Kidney (tissue), 13 donors: ENCODE measurements at regions not wholly inside any gene's neighbourhood (a gene's known extent, or its start where the extent isn't known, plus 50 kb on each side); places are given as distances from the start of the nearest gene placed in this dataset.

ENCODE experiments used
- DNase-seq, 5 donors: peaks; one replicate each; pipeline ENCODE4 v3.0.0-alpha.2; 2013 to 2020
- FAIRE-seq: peaks from 2 replicates; lab custom pipeline; 2012; peaks lifted over from hg19 to GRCh38; lab: Jason Lieb, UNC
- H3K27ac ChIP-seq, 2 donors: one replicate each; pipeline ENCODE4 v1.7.0; 2013; ENCODE audit warnings: low read depth in 2 of 2, low read length in 2 of 2, inconsistent platforms in 1 of 2
- H3K27me3 ChIP-seq: one replicate; pipeline ENCODE4 v1.7.1; 2013; ENCODE audit warnings: low read length, inconsistent platforms; ENCODE audit not compliant: control insufficient read depth, insufficient read depth
- H3K36me3 ChIP-seq, 3 donors: one replicate each; pipeline versions ENCODE4 v1.7.0 to v1.7.1; 2013; ENCODE audit warnings: low read length in 3 of 3, control low read depth in 1 of 3, inconsistent platforms in 1 of 3; ENCODE audit not compliant: insufficient read depth in 3 of 3, control insufficient read depth in 2 of 3
- H3K4me1 ChIP-seq, 3 donors: one replicate each; pipeline versions ENCODE4 v1.7.0 to v1.7.1; 2013; ENCODE audit warnings: low read length in 3 of 3, inconsistent platforms in 1 of 3, low read depth in 1 of 3; ENCODE audit not compliant: control insufficient read depth in 2 of 3, insufficient read depth in 2 of 3
- H3K4me3 ChIP-seq, 3 donors: one replicate each; pipeline versions ENCODE4 v1.7.0 to v1.8.1; 2013; ENCODE audit warnings: low read length in 3 of 3, control low read depth in 1 of 3, inconsistent platforms in 1 of 3
- H3K9ac ChIP-seq, 3 donors: one replicate each; pipeline versions ENCODE4 v1.7.0 to v1.7.1; 2013; ENCODE audit warnings: low read length in 3 of 3, control low read depth in 1 of 3, inconsistent platforms in 1 of 3
- H3K9me3 ChIP-seq, 3 donors: one replicate each; pipeline versions ENCODE4 v1.7.0 to v1.7.1; 2013; ENCODE audit warnings: low read length in 3 of 3, control low read depth in 1 of 3, inconsistent platforms in 1 of 3; ENCODE audit not compliant: control insufficient read depth in 2 of 3, insufficient read depth in 1 of 3
- CTCF ChIP-seq: IDR thresholded peaks from 3 replicates; pipeline ENCODE4 v1.5.1; 2012; ENCODE audit warnings: mild to moderate bottlenecking, moderate library complexity, borderline replicate concordance; ENCODE audit not compliant: insufficient read depth; ENCODE audit errors: extremely low read depth
- intact Hi-C: fragments of 100-400 bp; cut with DNase I; formaldehyde crosslinking; loops from one replicate; pipeline ENCODE4 v1.11.1; 2022
- donor health status: control.
- donor health status: control.
- donor health status: control.
- donor health status: control.
- donor health status: control.
- donor health status: DM: yes; HTN: yes; CAD: no.
- donor health status: Normal renal cell carcinoma (clear cell type).

- Histone ChIP-seq H3K36me3 (no peaks in the 10 kb centered on the region), H3K4me1 (no peaks in the 10 kb centered on the region), H3K27ac (no peak overlapping the region), H3K27me3 (no peaks in the 10 kb centered on the region), H3K4me3 (no peak overlapping the region), H3K9ac (no peak overlapping the region), H3K9me3 (no peaks in the 10 kb centered on the region)
- intact Hi-C loops, result no loop called here
- no peak for DNase-seq
- FAIRE-seq, result no peak
- no peak for TF ChIP-seq CTCF
Observed at GRCh38 chr4:16995451-16995850, 97.0 kb upstream of the LDB2 start.

DNA sequence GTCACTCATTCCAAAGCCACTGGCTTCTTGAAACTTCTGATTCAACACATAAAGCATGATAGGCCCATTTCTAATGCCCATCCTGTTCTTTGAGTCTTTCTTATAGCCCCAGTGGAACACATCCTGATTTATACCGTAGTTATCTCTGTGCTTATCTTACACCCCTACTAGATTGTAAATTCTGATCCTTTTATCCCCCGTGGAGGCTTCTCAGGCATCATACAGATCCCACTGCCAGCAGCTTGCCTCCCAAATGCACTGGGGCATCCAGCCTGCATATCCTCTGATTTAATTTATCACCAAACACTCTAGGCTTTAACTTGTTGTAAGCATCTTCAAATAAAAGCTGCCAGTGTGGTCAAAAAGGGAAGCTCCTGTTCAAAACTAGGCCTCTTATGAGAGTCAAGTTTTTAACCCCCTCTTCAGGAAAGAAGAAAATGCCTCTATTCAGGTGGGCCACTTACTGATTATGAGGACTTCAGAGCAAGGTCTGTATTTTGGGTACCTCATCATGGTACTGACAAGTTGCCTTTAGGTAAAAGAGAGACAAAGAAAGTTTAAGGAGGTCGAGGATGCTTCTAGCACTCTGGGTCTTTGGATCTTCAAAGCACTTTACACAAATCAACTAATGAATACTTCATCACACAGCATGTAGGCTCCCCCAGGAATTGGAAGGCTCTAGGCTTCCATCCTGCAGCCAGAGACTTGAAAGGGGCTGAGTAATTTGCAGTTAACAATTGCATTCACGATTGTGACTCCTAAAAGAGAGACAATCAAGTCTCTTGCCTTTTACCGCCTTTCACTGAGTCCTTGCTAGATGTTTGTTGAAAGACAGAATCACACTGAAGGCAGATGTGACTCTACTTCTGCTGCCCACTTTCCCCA lies 95.8 kb upstream of the LDB2 start:
- no peak overlapping the region for H3K9ac ChIP-seq
- no peaks in the 10 kb centered on the region for H3K36me3 ChIP-seq
- intact Hi-C loops, result no loop called here
- no peaks in the 10 kb centered on the region for H3K4me1 ChIP-seq
- H3K27ac ChIP-seq, result no peak overlapping the region
- no peaks in the 10 kb centered on the region for H3K27me3 ChIP-seq
- no peaks in the 10 kb centered on the region for H3K9me3 ChIP-seq
- no peak for FAIRE-seq
- no peak overlapping the region for H3K4me3 ChIP-seq
- no peak for TF ChIP-seq CTCF
- DNase-seq, result peak in 2 of 5 donors; percentile 27 to 37

GRCh38 chr4:16992566-16993225 lies 94.3 kb upstream of the LDB2 start:
- no peaks in the 10 kb centered on the region for H3K36me3 ChIP-seq
- FAIRE-seq (no peak), DNase-seq (no peak)
- H3K4me1 ChIP-seq, result no peaks in the 10 kb centered on the region
- H3K9me3 ChIP-seq, result no peaks in the 10 kb centered on the region
- no peak for TF ChIP-seq CTCF
- no peak overlapping the region for H3K27ac ChIP-seq
- no peaks in the 10 kb centered on the region for H3K27me3 ChIP-seq
- no peak overlapping the region for H3K4me3 ChIP-seq
- no peak overlapping the region for H3K9ac ChIP-seq
- intact Hi-C loops, result no loop called here
